Vagina (tissue), 2 donors: ENCODE measurements at regions not wholly inside any gene's neighbourhood (a gene's known extent, or its start where the extent isn't known, plus 50 kb on each side); places are given as distances from the start of the nearest gene placed in this dataset.

ENCODE experiments used
- POLR2AphosphoS5 ChIP-seq, 2 donors: sonication (generic); formaldehyde crosslinking; IDR thresholded peaks; one replicate each; pipeline ENCODE4 v1.9.0; 2017; ENCODE audit warnings: antibody characterized with exemption in 2 of 2, mild to moderate bottlenecking in 2 of 2, low read depth in 1 of 2; ENCODE audit not compliant: insufficient read depth in 1 of 2
- TF ChIP-seq, protein P1 (sequence below), 3 experiments: fragments of 450-650 bp in 2 of 3; fragments of 200-600 bp in 1 of 3; sonication (generic) in 1 of 3; IDR thresholded peaks; one replicate each; pipeline ENCODE4 v1.5.1; 2017 to 2019; ENCODE audit warnings: antibody characterized with exemption in 3 of 3, mild to moderate bottlenecking in 2 of 3, moderate library complexity in 2 of 3

DNA sequence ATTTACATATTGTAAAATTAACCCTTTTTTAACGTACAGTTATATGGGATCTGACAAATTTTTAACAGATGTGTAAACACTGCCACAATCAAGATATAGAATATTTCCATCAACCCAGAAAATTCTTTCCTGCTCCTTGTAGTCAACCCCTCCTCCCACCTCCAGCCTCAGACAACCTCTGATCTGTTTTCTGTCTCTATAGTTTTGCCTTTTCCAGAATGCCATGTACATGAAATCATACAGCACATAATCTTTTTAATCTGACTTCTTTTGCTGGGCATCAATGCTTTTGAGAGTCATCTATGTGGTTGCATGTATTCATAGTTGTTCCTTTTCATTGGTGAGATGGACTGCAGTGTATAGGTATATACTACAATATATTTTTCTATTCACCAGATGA lies 153.0 kb downstream of the SMAD6 start:
- TF ChIP-seq, protein P1, sequence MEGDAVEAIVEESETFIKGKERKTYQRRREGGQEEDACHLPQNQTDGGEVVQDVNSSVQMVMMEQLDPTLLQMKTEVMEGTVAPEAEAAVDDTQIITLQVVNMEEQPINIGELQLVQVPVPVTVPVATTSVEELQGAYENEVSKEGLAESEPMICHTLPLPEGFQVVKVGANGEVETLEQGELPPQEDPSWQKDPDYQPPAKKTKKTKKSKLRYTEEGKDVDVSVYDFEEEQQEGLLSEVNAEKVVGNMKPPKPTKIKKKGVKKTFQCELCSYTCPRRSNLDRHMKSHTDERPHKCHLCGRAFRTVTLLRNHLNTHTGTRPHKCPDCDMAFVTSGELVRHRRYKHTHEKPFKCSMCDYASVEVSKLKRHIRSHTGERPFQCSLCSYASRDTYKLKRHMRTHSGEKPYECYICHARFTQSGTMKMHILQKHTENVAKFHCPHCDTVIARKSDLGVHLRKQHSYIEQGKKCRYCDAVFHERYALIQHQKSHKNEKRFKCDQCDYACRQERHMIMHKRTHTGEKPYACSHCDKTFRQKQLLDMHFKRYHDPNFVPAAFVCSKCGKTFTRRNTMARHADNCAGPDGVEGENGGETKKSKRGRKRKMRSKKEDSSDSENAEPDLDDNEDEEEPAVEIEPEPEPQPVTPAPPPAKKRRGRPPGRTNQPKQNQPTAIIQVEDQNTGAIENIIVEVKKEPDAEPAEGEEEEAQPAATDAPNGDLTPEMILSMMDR (IDR thresholded peaks at IDR 0.05) = no peak
- no peak for TF ChIP-seq POLR2AphosphoS5 (IDR thresholded peaks at IDR 0.05; ENCODE audit: insufficient read depth in 1 of 2, low read depth in 1 of 2)
